Stimulated activated CD4-positive, alpha-beta T cell treated with anti-CD3 and anti-CD28 coated beads, Interleukin-4, amount 100 ng/mL, for 48 hours (primary cell): ENCODE measurements at regions not wholly inside any gene's neighbourhood (a gene's known extent, or its start where the extent isn't known, plus 50 kb on each side); places are given as distances from the start of the nearest gene placed in this dataset.

Experiments
- DNase-seq, 2 donors: peaks; one replicate each; pipeline ENCODE4 v3.0.0-alpha.2; 2020; ENCODE audit warnings: low read depth in 2 of 2

GRCh38 chr22:49056301-49056700, 771.4 kb downstream of the BRD1 start:
- no peak for DNase-seq

DNA sequence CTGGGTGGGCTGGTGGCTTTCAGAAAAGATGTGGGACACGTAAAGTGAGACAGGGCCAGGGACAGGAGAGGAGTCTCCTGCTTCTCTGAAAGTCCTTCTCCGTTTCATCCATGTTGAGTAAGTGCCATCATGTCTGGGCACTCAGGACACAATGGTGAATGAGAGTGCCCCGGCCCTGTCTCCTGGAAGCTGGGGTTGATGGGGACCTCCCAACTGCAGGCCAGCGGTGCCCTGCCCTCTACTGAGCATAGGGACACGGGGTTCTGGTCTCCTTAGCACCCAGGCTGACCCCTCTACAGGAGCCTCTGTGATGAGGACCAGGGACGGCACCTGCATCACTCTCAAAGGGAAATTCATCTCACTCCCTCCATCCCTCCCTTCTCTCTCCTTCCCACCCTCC, 772.3 kb downstream of the BRD1 start:
- no peak for DNase-seq

- DNase-seq: no peak
Observed at GRCh38 chr22:49053578-49053977, 774.1 kb downstream of the BRD1 start.

- DNase-seq: no peak
Observed at GRCh38 chr22:49052560-49052959, 775.1 kb downstream of the BRD1 start.

GRCh38 chr22:49052023-49052538, 775.6 kb downstream of the BRD1 start:
- DNase-seq: peak in 1 of 2 donors; percentile 4

GRCh38 chr22:49051491-49052022, 776.1 kb downstream of the BRD1 start:
- DNase-seq: no peak

DNA sequence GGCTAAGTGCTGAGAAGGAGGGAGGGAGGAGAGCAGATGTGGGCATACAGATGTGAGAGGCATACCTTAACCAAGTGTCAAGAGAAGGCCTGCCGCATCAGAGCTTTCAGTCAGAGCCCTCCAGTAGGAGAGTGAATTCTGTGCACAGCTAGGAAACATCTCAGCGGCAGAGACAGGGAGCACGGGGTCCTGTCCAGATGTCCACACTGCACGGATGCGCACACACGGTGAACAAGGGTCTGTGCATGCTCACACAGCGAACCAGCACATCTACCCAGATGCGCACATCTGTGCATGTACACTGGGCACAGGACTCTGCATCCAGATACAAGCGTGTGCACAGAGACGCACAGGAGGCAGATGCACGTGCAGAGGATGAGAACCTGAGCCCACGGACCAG, 778.0 kb downstream of the BRD1 start:
- no peak for DNase-seq

DNA sequence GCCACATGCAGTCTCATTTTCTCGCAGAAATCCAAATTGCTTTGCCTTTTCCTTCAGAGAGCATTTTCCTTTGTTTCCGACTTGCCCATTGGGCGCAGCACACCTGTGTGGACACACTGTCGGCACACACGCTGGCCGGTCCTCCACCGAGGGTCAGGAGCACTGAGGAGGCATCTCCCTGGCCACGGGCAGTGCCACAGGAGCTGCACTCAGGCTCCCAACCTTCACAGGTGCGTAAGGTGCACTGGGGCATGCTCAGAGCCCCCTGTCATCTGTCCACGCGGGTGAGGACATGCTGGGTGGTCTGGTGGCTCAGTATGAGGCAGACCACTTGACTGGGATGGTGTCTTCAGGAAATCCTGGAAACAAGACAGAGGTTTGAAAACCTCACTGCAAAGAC, 779.1 kb downstream of the BRD1 start:
- DNase-seq: no peak

- no peak for DNase-seq
Observed at GRCh38 chr22:49047447-49047846, 780.2 kb downstream of the BRD1 start.

- DNase-seq: peak; percentile 11 to 15
Observed at GRCh38 chr22:49046546-49047361, 780.9 kb downstream of the BRD1 start.

GRCh38 chr22:49046000-49046545, 781.6 kb downstream of the BRD1 start:
- no peak for DNase-seq

DNA sequence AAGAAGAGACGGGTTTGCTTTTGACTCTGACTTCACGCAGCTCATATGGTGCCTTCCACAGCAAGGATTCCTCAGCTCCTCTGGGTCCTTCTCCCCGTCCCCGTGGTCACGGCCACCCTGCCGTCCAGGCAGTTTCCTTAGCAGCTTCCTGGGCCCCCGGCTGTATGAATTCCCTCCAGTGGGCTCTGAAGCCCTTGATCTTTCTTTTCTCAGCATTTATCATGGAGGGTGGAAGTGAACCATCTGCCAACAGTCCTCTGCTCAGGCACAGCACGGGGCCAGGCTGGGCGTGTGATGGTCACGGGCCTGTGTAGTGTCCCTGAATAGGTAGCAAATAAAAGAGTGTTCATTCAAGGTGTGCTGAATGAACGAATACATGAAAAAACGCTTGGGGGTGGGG, 782.4 kb downstream of the BRD1 start:
- no peak for DNase-seq

- no peak for DNase-seq
Observed at GRCh38 chr22:49044776-49045175, 782.9 kb downstream of the BRD1 start.

GRCh38 chr22:49044091-49044490, 783.6 kb downstream of the BRD1 start:
- no peak for DNase-seq

DNA sequence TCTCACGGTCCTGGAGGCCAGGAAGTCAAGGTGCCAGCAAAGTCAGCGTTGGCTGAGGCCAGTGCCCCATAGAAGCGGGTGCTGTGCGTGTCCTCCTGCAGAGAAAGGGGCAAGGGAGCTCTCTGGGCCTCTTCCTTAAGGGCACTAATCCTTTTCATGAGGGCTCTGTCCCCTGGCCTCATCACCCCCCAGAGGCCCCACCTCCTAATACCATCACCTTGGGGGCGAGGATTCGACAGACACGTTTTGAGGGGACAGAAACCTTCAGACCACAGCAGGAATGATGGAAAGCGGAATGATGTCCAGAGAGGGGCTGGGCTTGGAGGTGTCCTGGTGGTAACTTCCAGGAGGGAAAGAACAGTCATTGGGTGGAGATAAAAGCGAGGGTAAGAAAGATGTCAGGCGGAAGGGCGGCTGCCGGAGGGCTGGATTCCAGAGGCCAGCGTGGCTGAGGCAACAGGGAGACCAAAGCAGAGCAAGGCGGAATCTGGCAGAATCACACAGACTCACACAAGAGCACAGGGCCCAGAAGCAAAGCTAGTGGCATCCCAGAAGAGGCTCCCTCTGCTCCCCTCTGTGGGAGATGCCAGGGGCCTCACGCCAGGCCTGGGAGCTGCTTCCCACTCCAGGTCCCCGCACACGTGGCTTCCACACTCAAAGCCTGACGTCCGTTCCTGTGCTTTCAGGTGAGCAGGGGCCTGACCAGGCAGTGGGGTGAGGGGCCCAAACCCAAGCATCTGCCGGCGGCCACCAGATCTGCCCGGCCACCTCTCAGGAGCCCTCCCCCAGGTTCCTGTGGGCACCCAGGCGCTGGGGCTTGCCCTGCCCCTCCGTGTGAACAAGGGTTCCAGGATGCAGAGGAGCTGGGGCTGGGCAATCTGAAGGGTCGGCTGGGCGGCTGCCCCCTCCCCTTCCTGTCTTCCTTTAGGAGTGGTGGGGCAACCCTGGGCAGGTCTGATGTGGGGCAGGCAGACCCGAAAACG, 784.5 kb downstream of the BRD1 start:
- DNase-seq: no peak

DNA sequence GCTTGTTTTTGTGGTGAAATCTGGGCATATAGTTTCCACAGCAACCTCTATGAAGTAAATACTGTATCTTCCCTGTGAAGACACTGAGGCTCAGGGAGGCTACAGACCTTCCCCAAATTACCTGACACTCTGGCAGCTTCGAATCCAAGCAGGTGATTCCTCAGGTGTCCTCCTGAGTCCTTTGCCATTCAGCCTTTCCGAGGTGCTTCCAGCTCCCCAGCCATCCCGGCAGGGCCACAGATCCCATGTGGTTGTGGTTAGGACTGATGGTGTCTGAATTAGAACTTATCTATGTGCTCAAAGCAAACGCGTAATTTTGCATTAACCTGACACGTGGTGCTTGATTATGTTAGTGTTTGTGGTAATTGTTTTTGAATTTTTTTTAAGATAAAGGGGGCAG, 785.6 kb downstream of the BRD1 start:
- no peak for DNase-seq

DNA sequence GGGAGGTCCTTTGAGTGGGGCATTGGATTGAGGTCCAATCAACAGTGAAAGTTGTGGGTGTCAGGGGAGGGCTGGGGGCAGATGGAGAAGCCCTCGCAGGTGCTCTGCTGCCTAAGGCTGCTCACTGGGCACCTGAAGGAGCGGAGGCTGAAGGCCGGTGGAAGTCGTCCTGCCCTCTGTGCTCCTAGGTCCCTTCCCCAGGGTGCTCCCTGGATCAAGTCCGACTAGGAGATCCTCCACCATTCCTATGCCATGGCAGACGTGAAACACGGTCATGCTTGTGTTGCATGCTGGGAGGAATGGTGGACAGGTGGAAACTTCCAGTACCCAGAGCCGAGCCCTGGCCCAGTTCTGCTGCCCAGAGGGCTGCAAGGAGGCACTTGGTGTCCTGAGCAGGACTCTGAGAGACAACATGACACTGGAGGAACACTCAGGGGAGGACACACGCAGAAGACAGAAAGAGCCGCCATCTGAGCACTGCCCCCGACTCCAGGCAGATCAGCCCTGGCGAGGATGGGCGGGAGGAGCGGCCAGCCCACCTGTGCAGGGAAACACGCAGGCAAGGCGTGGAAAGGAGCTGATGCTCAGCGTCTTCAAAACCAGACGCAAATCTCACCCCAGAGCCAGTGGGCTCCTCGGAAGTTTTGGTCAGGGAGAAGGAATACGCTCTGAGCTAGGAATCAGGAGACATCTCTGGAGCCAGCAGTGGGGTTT, 786.8 kb downstream of the BRD1 start:
- DNase-seq: no peak

DNA sequence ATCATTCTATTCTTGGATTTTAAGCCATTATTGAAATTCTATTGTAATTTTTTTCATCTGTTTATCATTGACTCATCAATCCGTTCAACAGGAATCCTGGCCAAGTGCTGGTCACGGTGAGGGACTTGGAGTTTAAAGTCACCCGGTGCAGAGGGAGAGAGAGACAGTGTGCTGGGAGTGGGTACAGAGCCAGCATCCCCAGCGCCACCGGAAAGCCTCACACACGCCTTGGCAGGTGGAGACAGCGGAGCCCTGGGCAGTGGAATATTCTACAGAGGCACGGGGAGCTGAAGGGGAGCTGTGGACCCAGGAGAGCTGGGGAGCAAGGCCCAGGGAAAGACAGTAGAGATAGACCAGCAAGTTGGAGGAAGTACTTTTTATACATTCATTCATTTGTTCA, 787.6 kb downstream of the BRD1 start:
- no peak for DNase-seq

DNA sequence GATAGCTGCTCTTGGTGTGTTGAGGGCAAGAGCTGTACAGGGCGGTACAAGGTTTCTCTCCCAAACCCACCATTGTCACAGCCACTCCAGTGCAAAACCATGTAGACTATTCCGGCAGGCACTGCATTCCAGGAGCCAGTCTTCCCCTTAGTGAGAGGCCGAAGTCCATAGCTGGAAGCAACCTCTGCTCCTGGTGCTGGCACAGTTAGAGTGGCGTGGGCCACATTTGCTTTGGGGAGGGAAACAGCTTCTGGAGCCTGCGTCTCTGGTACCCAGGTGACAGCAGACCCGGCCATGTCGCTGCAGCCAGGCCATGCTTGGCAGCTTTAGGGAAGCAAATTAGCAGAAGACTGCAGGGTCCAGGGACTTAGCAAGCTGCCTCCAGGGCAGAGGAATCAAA, 788.0 kb downstream of the BRD1 start:
- DNase-seq: no peak

GRCh38 chr22:49037701-49038245, 789.9 kb downstream of the BRD1 start:
- DNase-seq: no peak

DNA sequence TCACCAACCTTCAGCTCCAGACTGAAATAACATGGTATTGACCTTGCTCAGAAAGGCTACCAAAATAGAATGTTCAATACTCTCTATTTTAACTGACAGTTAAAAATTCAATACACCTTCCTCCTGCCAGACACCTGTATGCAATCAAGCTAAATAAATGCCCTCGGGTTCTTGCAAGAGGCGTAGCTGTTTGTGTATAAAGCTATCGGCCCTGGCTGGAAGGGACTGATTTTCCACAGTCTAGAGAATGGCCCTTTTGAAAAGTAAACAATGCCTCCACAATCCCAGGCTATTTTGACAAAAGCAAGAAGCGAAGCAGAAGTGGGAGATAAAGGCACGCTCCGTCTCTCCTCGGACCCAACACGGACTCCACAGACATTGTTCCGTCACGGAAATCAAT, 791.2 kb downstream of the BRD1 start:
- DNase-seq: no peak
